ENCODE measurements at regions not wholly inside any gene's neighbourhood (a gene's known extent, or its start where the extent isn't known, plus 50 kb on each side); places are given as distances from the start of the nearest gene placed in this dataset.

- TF ChIP-seq POLR2A (IDR thresholded peaks at IDR 0.05) (no peak), EP300 (IDR thresholded peaks at IDR 0.05; ENCODE audit: low read depth) (no peak)
- TF ChIP-seq, protein P1, sequence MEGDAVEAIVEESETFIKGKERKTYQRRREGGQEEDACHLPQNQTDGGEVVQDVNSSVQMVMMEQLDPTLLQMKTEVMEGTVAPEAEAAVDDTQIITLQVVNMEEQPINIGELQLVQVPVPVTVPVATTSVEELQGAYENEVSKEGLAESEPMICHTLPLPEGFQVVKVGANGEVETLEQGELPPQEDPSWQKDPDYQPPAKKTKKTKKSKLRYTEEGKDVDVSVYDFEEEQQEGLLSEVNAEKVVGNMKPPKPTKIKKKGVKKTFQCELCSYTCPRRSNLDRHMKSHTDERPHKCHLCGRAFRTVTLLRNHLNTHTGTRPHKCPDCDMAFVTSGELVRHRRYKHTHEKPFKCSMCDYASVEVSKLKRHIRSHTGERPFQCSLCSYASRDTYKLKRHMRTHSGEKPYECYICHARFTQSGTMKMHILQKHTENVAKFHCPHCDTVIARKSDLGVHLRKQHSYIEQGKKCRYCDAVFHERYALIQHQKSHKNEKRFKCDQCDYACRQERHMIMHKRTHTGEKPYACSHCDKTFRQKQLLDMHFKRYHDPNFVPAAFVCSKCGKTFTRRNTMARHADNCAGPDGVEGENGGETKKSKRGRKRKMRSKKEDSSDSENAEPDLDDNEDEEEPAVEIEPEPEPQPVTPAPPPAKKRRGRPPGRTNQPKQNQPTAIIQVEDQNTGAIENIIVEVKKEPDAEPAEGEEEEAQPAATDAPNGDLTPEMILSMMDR (IDR thresholded peaks at IDR 0.05), result no peak
Measured at GRCh38 chr10:45093945-45094344, 93.2 kb downstream of the ZNF22 start.
